Lung (tissue), 11 donors: ENCODE measurements at regions not wholly inside any gene's neighbourhood (a gene's known extent, or its start where the extent isn't known, plus 50 kb on each side); places are given as distances from the start of the nearest gene placed in this dataset.

Source experiments
- ATAC-seq: fragments of 200-7000 bp; cut with Tn5 transposase; one replicate; pipeline ENCODE4 v1.9.1; 2020; ENCODE audit warnings: moderate number of reproducible peaks; ENCODE audit not compliant: insufficient read depth, low FRiP score
- DNase-seq, 3 donors: peaks; one replicate each; pipeline ENCODE4 v3.0.0-alpha.2; 2013 to 2017
- H3K27ac ChIP-seq, 2 donors: one replicate each; pipeline ENCODE4 v1.5.1; 2013; ENCODE audit warnings: mild to moderate bottlenecking in 2 of 2, moderate library complexity in 2 of 2, control low read depth in 1 of 2, inconsistent platforms in 1 of 2, low read depth in 1 of 2, low read length in 1 of 2
- H3K27me3 ChIP-seq, 3 donors: one replicate each; pipeline ENCODE4 v1.5.1; 2013; ENCODE audit warnings: low read length in 2 of 3; ENCODE audit not compliant: control insufficient read depth in 3 of 3, insufficient read depth in 3 of 3
- H3K36me3 ChIP-seq, 4 donors: one replicate each; pipeline ENCODE4 v1.5.1; 2013; ENCODE audit warnings: low read length in 4 of 4, mild to moderate bottlenecking in 1 of 4, moderate library complexity in 1 of 4; ENCODE audit not compliant: control insufficient read depth in 4 of 4, insufficient read depth in 4 of 4
- H3K4me1 ChIP-seq, 5 donors: one replicate each; pipeline ENCODE4 v1.5.1; 2013; ENCODE audit warnings: low read length in 5 of 5, mild to moderate bottlenecking in 2 of 5, moderate library complexity in 1 of 5; ENCODE audit not compliant: control insufficient read depth in 5 of 5, insufficient read depth in 5 of 5
- H3K4me3 ChIP-seq: one replicate; pipeline ENCODE4 v1.5.1; 2013; ENCODE audit warnings: mild to moderate bottlenecking, control low read depth, moderate library complexity
- H3K9ac ChIP-seq, 2 donors: one replicate each; pipeline ENCODE4 v1.5.1; 2013; ENCODE audit warnings: low read length in 2 of 2, control low read depth in 1 of 2; ENCODE audit not compliant: insufficient read depth in 1 of 2
- H3K9me3 ChIP-seq, 4 donors: one replicate each; pipeline ENCODE4 v1.5.1; 2013; ENCODE audit warnings: low read length in 3 of 4, mild to moderate bottlenecking in 1 of 4, moderate library complexity in 1 of 4; ENCODE audit not compliant: control insufficient read depth in 4 of 4, insufficient read depth in 3 of 4
- CTCF ChIP-seq: IDR thresholded peaks from 2 replicates; pipeline ENCODE4 v1.5.1; 2012; ENCODE audit warnings: mild to moderate bottlenecking; ENCODE audit errors: control extremely low read depth, extremely low read depth
- WGBS, 2 donors: extraction: QIAGEN DNeasy Blood & Tissue Kit; methylation state at CpG; one replicate each; pipeline ENCODE4 v1.1.7; 2013; 5-methylcytosine and 5-hydroxymethylcytosine counted together
- donor health status: control.
- donor health status: control.
- donor health status: Bipolar disorder and iron deficiency.
- donor health status: healthy.
- donor health status: DM: yes; HTN: yes; CAD: no.

- H3K9ac ChIP-seq, result no peak overlapping the region
- no peak for DNase-seq
- no peaks in the 10 kb centered on the region for H3K36me3 ChIP-seq
- 38 to 57% methylated on average over 2 of the region's 2 CpGs for WGBS, 2 donors
- H3K27me3 ChIP-seq, result no peaks in the 10 kb centered on the region
- no peaks in the 10 kb centered on the region for H3K4me1 ChIP-seq
- no peak for ATAC-seq
- TF ChIP-seq CTCF, result no peak
- peaks cover 0 to 2% (median 0%) of the 10 kb centered on the region in 4 donors for H3K9me3 ChIP-seq
- no peak overlapping the region for H3K4me3 ChIP-seq
- no peak overlapping the region for H3K27ac ChIP-seq
Measured at GRCh38 chr5:52181403-52181802, 606.3 kb upstream of the ITGA1 start.

- no peak for DNase-seq
- H3K4me3 ChIP-seq, result no peak overlapping the region
- no peak overlapping the region for H3K9ac ChIP-seq
- H3K9me3 ChIP-seq, result no peaks in the 10 kb centered on the region
- no peaks in the 10 kb centered on the region for H3K4me1 ChIP-seq
- no peaks in the 10 kb centered on the region for H3K27me3 ChIP-seq
- H3K36me3 ChIP-seq, result no peaks in the 10 kb centered on the region
- no peak for ATAC-seq
- TF ChIP-seq CTCF, result no peak
- no peak overlapping the region for H3K27ac ChIP-seq
Measured at GRCh38 chr5:52190737-52191136, 597.0 kb upstream of the ITGA1 start.

GRCh38 chr5:52199833-52200232, 587.9 kb upstream of the ITGA1 start:
- H3K4me1 ChIP-seq, result no peaks in the 10 kb centered on the region
- no peaks in the 10 kb centered on the region for H3K27me3 ChIP-seq
- H3K9ac ChIP-seq, result no peak overlapping the region
- H3K36me3 ChIP-seq, result no peaks in the 10 kb centered on the region
- no peak for DNase-seq
- TF ChIP-seq CTCF, result no peak
- H3K4me3 ChIP-seq, result no peak overlapping the region
- no peak for ATAC-seq
- no peak overlapping the region for H3K27ac ChIP-seq
- no peaks in the 10 kb centered on the region for H3K9me3 ChIP-seq
- 91% methylated on average over 9 of the region's 9 CpGs for WGBS, 2 donors

GRCh38 chr5:52202256-52202655, 585.5 kb upstream of the ITGA1 start:
- no peak overlapping the region for H3K4me3 ChIP-seq
- H3K27ac ChIP-seq, result no peak overlapping the region
- DNase-seq (no peak), ATAC-seq (no peak)
- H3K4me1 ChIP-seq, result no peaks in the 10 kb centered on the region
- no peak for TF ChIP-seq CTCF
- H3K27me3 ChIP-seq, result no peaks in the 10 kb centered on the region
- no peak overlapping the region for H3K9ac ChIP-seq
- no peaks in the 10 kb centered on the region for H3K9me3 ChIP-seq
- 96 to 97% methylated on average over 14 of the region's 14 CpGs for WGBS, 2 donors
- H3K36me3 ChIP-seq, result no peaks in the 10 kb centered on the region
